ENCODE measurements at regions not wholly inside any gene's neighbourhood (a gene's known extent, or its start where the extent isn't known, plus 50 kb on each side); places are given as distances from the start of the nearest gene placed in this dataset.

DNA sequence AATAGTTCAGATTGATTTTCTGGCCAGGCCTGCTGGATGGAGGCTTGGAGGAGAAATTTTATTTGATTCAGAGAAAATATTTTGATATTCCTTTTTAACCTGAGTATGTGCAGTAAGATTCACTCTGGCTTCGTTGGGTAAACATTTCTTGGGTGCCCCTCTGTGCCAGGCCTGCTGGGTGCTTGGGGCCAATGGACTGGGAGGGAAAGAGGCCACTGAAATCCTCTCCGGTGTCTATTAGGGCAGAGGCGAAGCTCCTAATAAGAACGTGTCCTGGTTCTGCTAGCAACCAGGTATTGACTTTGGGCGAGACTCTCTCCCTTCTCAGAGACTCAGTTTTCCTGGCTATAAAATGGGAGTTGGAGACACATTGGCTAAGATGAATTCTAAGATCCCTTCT lies 122.5 kb downstream of the CYLD start:
- no peak for DNase-seq

DNA sequence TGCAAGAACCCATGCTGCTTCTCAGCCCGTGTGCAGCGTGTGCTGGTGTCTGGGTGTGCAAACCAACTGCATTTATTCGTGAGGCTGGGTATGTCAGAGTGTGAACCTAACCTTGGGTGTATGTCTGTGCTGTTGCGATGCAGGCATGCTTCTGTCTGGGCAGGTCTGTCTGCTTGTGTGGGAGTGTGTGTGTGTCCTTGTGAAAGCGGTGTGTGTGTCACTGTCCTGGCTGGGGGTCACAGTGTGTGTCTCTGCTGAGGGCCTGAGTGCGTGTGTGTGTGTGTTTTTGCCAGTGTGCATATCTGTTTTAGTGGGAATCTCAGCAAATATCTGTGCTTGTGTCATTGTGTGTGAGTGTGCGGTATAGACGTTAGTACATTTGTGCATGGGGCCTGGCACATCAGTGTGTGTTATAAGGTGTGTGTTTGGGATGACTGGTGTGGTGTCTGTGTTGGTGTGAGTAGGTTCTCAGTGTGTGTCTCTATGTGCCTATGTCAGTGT lies 121.8 kb downstream of the CYLD start:
- DNase-seq: no peak

DNA sequence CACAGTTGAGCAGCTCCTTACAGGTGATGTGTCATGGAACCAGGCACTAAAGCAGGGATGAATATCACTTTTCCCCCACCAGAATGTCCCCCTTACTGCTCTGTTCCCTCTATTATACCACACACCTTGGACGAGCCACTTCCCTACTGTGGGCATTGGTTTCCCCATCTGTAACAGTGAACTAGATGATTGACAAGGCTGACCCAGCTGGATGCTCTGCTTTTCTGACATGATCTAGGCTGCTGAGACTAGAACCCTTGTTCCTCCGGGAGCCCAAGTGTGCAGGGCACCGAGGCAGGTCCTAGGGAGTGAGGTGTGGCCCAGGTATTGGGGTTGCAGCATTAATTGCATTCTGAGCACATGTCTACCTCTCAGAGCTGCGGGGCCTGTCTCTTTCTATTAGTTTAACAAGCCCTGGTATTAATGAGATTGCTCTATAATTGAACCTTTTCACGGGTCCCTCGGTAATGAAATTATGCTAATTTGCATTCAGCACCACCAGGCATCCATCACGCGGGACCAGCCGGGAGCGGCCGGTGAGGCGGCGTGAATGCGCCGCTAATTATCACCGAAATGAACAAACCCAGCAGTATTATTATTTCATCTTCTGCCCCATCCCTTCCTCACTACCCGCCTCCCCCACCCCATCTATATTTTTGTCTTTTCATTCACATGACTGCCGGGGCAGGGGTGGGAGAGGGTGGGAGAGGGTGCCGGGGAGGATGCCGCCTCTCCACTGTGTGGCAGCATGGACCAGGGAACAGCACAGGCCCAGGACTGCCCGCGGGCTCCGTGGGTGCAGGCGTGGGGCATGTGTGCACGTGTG lies 121.1 kb downstream of the CYLD start:
- no peak for DNase-seq

DNA sequence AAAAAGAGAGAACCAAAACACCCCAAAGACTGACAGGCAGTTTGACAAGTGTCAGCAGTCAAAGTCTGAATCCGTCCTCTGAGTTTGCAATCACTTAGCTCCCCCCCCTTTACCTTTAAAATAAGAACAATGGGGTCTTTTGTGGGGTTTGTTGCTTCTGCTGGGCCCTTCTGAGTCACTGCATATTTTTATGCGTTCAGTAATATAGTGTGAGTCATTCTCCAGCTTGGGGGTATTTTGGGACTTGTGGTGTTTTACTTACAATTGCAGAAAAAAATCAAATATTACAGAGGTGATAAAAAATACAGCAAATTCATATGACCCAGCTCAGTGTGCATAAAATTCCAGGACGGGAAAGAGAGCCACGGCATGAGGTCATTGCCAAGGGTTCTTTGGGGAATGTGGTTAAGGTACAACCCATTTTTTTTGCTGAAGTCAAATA lies 120.1 kb downstream of the CYLD start:
- no peak for DNase-seq

DNA sequence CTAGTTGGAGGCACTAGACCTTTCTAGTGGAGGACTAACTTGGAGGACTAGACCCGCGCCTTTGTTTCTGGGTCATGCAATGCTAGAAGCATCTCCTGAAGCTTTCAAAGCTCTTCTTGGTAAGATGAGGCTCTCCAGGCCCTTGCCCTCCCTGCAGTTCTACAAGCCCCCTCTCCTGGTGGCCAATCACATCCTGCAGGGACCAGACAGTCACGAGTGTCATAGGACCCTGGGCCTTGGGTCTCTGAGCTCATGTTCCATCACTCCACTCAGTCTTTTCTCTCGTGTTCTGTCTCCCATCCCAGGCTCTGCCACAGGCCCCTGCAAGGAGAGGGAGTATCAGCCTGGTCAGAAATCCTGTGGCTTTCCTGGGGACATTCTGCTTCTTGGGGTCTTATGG lies 119.6 kb downstream of the CYLD start:
- no peak for DNase-seq

DNA sequence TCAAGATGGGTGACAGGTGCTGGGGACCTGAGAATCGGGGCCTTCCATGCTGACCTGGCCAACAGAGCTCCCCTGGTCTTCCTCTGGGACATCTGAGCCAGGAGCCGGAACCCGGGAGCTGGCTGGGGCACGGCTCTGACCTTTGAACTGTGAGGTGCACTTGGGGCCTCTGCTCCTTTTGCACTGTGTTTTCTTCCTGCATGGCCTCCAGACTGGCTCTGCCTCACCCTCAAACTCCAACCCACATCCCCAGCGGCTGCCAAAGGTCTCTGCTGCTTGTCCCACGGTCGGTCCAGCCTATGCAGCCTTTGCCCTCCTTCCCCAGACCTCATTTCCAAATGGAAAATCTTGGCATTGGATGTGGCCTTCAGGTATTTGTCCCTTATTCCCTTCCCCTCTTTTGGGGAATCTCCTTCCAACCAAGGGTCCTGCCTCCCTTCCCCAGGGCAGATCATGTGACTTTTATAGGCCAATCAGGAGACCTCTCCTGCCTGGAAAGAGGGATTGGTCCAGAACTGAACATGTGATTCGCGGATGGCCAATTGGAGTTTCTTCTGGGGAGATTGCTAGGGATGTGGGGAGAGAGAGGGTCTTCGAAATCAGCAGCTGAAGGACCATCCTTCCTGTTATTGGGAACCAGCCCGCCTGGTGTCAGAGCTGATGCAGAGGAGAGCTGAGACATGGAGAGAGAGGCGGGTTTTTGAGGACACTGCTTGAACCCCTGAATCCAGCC lies 117.9 kb downstream of the CYLD start:
- DNase-seq: no peak

DNA sequence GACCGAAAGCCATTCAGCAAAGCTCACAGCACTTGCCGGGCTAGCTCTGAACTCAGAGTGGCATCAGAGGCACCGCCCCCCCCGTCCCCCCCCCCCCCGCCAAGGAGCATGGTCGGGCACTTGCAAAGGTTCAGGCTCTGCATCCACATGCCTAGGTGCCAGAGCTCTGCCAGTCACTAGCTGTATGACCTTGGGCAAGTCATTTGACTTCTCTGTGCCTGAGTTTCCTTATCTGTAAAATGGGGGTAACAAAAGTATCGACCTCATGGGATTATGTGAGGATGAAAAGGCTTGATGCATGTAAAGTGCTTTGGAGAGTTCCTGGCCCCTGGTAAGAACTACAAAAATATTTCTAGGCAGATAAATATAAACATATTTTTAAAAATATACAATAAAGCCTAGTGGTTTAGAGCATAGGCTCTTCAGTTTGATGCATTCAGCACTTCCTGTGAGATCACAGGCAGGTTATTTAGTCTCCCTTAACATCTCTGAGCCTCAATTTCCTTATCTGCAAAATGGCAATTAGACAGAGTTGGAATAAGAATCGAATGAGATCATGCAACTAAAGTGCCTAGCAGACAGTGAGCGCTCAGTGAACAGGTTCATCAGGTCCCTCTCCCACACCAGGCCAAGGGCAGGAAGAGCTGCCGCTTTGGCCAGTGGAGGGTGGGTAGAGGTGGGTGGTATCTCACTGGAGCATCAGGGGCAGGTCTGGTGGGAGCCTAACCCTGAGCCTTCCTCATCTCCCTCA lies 117.2 kb downstream of the CYLD start:
- DNase-seq: no peak

DNA sequence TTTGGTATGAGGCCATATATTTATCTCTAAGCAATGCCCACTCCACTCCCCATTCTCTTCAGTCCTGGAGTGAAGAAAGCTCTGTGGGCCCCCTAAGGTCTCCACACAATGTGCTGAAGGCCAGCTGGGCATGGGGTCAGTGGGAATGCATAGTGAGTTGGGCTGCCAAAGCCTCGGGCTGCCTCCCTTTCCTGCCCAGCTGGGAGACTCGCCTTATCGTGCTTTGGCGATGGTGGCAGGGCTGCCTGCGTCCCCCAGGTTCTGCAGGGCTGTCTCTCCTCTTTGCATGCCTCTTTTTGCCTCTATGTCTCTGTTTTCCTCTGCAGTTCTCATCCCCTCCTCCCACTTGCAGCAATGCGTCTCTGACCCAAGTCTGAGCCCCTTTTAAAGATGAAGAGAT lies 116.5 kb downstream of the CYLD start:
- no peak for DNase-seq

DNA sequence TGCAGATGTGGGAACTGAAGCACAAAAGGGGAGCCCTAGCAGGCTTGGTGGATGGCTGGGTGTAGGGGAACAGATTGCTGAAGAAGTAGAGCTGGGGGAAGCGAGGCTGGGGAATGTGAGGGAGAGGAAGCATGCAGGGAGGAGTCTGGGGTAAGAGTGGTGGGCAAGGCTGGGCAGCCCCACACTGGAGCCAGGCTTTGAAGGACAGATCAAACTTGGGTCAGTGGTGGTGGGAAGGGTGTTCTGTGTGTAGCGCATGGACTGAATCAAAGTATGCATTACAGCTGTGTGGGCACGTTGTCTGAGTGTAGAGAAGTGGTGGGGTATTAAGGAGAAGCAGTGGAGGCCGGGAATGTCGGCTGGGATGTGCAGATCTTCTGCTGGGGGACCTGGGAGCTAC lies 116.0 kb downstream of the CYLD start:
- no peak for DNase-seq

DNA sequence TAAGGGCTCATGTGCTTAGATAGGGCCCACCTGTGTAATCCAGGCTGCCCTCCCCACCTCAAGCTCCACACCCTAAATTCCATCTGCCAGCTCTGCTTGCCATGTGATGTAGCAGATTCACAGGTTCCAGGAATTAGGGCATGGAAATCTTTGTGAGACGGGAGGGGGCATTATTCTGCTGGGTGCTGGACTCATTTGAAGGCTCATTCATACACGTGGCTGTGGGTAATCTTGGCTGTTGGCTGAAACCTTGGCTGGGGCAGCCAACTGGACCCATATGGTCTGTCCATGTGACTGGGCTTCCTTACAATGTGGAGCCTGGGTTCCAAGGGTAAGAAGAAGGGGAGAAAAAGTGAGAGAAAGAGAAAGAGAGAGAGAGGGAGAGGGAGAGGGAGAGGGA lies 115.1 kb downstream of the CYLD start:
- no peak for DNase-seq

DNA sequence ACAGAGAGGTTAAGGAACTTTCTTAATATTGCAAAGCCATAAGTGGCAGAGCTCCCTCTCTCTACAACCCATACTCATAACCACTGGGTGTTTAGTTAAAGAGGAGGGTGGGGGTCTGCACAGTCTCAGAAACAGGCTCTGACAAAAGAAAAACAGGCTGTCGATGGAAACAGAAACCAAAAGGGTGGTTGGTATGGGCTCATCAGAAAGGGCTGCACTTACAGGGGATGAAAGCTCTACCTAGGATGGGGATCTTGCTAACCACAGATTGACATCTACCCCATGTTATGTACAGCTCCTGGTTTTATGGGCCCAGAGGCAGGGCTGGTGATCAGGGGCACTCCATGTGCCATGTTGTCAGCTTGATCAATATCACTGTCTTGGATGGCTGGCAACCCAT lies 111.4 kb downstream of the CYLD start:
- DNase-seq: no peak

All from AML-193 (cell line).